ENCODE measurements at regions not wholly inside any gene's neighbourhood (a gene's known extent, or its start where the extent isn't known, plus 50 kb on each side); places are given as distances from the start of the nearest gene placed in this dataset.
"Not testable (repeated sequence)": the region's sequence is repeated elsewhere in the genome, so short reads cannot be mapped to it uniquely, and the experiment has no call there.

- no peak for DNase-seq
Observed at GRCh38 chr4:57200799-57201327, 90.7 kb upstream of the IGFBP7 start.

- DNase-seq: no peak
Observed at GRCh38 chr4:57199267-57199666, 89.1 kb upstream of the IGFBP7 start.

- no peak for DNase-seq
Observed at GRCh38 chr4:57195622-57196021, 85.4 kb upstream of the IGFBP7 start.

GRCh38 chr4:57194068-57194611, 84.0 kb upstream of the IGFBP7 start:
- no peak for DNase-seq

- no peak for DNase-seq
Observed at GRCh38 chr4:57193209-57193810, 83.1 kb upstream of the IGFBP7 start.

GRCh38 chr4:57191523-57192034, 81.4 kb upstream of the IGFBP7 start:
- DNase-seq: no peak

GRCh38 chr4:57190601-57191481, 80.7 kb upstream of the IGFBP7 start:
- no peak for DNase-seq

GRCh38 chr4:57187246-57187645, 77.1 kb upstream of the IGFBP7 start:
- DNase-seq: no peak

- no peak for DNase-seq
Observed at GRCh38 chr4:57184378-57185029, 74.3 kb upstream of the IGFBP7 start.

GRCh38 chr4:57182132-57182874, 72.1 kb upstream of the IGFBP7 start:
- DNase-seq: no peak

GRCh38 chr4:57173136-57173535, 63.0 kb upstream of the IGFBP7 start:
- DNase-seq: not testable (repeated sequence)

- no peak for DNase-seq
Observed at GRCh38 chr4:57172065-57172464, 61.9 kb upstream of the IGFBP7 start.

GRCh38 chr4:57168982-57169381, 58.8 kb upstream of the IGFBP7 start:
- no peak for DNase-seq

- DNase-seq: peak; percentile 72
Observed at GRCh38 chr4:57163530-57164459, 53.6 kb upstream of the IGFBP7 start.

- DNase-seq: no peak
Observed at GRCh38 chr4:57162499-57163019, 52.4 kb upstream of the IGFBP7 start.
